ENCODE measurements at regions not wholly inside any gene's neighbourhood (a gene's known extent, or its start where the extent isn't known, plus 50 kb on each side); places are given as distances from the start of the nearest gene placed in this dataset.

DNA sequence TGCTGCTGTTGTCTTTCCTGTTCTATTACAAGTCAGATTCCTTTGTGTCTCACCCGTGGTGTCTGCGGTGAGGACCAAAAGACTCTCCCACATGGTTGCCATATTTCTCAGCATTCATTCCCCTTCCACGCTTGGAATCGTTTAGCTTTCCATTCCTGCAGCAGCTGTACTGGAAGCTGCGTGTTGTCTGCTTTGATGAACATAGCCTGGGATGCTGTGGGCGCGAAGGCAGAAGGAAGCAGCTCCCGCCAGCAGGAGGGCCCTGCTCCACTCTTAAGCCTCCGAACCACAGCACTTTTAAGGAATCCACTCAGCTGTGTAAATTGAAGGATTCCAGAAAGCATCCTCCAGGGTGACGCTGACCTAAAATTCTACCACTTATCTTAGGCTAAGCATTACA, 303.6 kb upstream of the PITRM1 start:
- no peaks in the 10 kb centered on the region for H4K20me1 ChIP-seq (ENCODE audit: control insufficient read depth, insufficient read depth, low read length, poor library complexity, severe bottlenecking)
- Mint-ChIP-seq H3K4me3 (no peak overlapping the region), H3K27ac (no peak overlapping the region), H3K4me1 (peaks cover 26% of the 10 kb centered on the region), H3K9me3 (ENCODE audit: insufficient read depth) (no peaks in the 10 kb centered on the region), H3K27me3 (no peaks in the 10 kb centered on the region)
- H3K9me3 ChIP-seq (ENCODE audit: control extremely low read depth in 1 of 3, control insufficient read depth in 2 of 3, insufficient read depth in 1 of 3, low read length in 2 of 3), result no peaks in the 10 kb centered on the region
- POLR2A ChIA-PET, result no interaction called here
- H3K79me2 ChIP-seq (ENCODE audit: control insufficient read depth, insufficient read depth, low read length), result no peaks in the 10 kb centered on the region
- H3K36me3 ChIP-seq (replicated peaks in 1 of 2; ENCODE audit: control extremely low read depth in 1 of 2, control insufficient read depth in 1 of 2, extremely low read depth in 1 of 2, insufficient read depth in 2 of 2, low read length in 1 of 2), result no peaks in the 10 kb centered on the region
- DNase-seq (no peak), ATAC-seq (ENCODE audit: low read depth) (no peak)
- no peak overlapping the region for H2AFZ ChIP-seq (ENCODE audit: insufficient read depth, low read depth, low read length, poor library complexity, severe bottlenecking)
- 83% methylated on average over 8 of the region's 10 CpGs for whole genome bisulfite sequencing (ENCODE audit: insufficient coverage)
- CTCF ChIA-PET, result no interaction called here
- H3K4me2 ChIP-seq (replicated peaks; ENCODE audit: low read depth, low read length, poor library complexity, severe bottlenecking), result no peak overlapping the region
- TF ChIP-seq CTCF (IDR thresholded peaks at IDR 0.05) (no peak), EZH2 (IDR thresholded peaks at IDR 0.05; ENCODE audit: borderline replicate concordance, insufficient read depth, low read depth, low read length, poor library complexity, severe bottlenecking) (no peak)
- no peaks in the 10 kb centered on the region for H3K27me3 ChIP-seq (replicated peaks in 1 of 4; ENCODE audit: control extremely low read depth in 1 of 4, control insufficient read depth in 3 of 4, insufficient read depth in 4 of 4, low read length in 3 of 4)
- no peak overlapping the region for H3K4me3 ChIP-seq (ENCODE audit: control extremely low read depth in 1 of 5, extremely low read depth in 1 of 5, insufficient read depth in 1 of 5, low read depth in 2 of 5, low read length in 4 of 5)
- H3K9ac ChIP-seq (ENCODE audit: low read length), result no peak overlapping the region
- intact Hi-C loops (cut with micrococcal nuclease), result no loop called here
- peaks cover 19 to 24% of the 10 kb centered on the region in 2 donors for H3K4me1 ChIP-seq (ENCODE audit: control insufficient read depth in 2 of 2, insufficient read depth in 2 of 2, low read length in 2 of 2)
- H3K27ac ChIP-seq (ENCODE audit: low read length in 2 of 2), result no peak overlapping the region

DNA sequence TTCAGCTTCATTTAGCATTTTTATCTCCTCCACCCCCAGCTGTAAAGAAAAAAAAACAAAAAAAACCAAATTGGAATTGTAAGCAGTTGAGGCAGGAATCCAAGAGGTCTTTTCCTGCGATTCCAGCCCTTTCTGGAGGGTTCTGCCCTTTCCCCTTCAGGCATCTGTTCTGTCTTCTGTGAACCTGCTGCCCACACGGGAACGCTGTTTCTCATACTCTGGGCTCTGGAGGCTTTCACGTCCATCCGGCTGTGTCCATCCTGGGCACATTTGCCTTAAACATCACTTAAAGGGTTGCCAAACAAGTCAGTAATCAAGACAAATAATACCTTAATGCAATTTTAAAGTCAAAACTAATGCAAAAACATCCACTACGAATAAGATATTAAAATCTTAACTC, 302.8 kb upstream of the PITRM1 start:
- no peaks in the 10 kb centered on the region for H3K36me3 ChIP-seq (replicated peaks in 1 of 2; ENCODE audit: control extremely low read depth in 1 of 2, control insufficient read depth in 1 of 2, extremely low read depth in 1 of 2, insufficient read depth in 2 of 2, low read length in 1 of 2)
- no peaks in the 10 kb centered on the region for H3K9me3 ChIP-seq (ENCODE audit: control extremely low read depth in 1 of 3, control insufficient read depth in 2 of 3, insufficient read depth in 1 of 3, low read length in 2 of 3)
- H3K4me3 Mint-ChIP-seq, result no peak overlapping the region
- H3K27me3 Mint-ChIP-seq, result no peaks in the 10 kb centered on the region
- H3K4me2 ChIP-seq (replicated peaks; ENCODE audit: low read depth, low read length, poor library complexity, severe bottlenecking), result no peak overlapping the region
- no peaks in the 10 kb centered on the region for H3K79me2 ChIP-seq (ENCODE audit: control insufficient read depth, insufficient read depth, low read length)
- CTCF ChIA-PET, result no interaction called here
- H2AFZ ChIP-seq (ENCODE audit: insufficient read depth, low read depth, low read length, poor library complexity, severe bottlenecking), result no peak overlapping the region
- no peak overlapping the region for H3K27ac ChIP-seq (ENCODE audit: low read length in 2 of 2)
- TF ChIP-seq CTCF (IDR thresholded peaks at IDR 0.05), result no peak
- TF ChIP-seq EZH2 (IDR thresholded peaks at IDR 0.05; ENCODE audit: borderline replicate concordance, insufficient read depth, low read depth, low read length, poor library complexity, severe bottlenecking), result no peak
- ATAC-seq (ENCODE audit: low read depth), result no peak
- H3K9ac ChIP-seq (ENCODE audit: low read length), result no peak overlapping the region
- H3K4me3 ChIP-seq (ENCODE audit: control extremely low read depth in 1 of 5, extremely low read depth in 1 of 5, insufficient read depth in 1 of 5, low read depth in 2 of 5, low read length in 4 of 5), result no peak overlapping the region
- POLR2A ChIA-PET, result no interaction called here
- WGBS (ENCODE audit: insufficient coverage), result 95% methylated on average over 6 of the region's 6 CpGs
- H3K9me3 Mint-ChIP-seq (ENCODE audit: insufficient read depth), result no peaks in the 10 kb centered on the region
- intact Hi-C loops (cut with micrococcal nuclease), result no loop called here
- peaks cover 19 to 24% of the 10 kb centered on the region in 2 donors for H3K4me1 ChIP-seq (ENCODE audit: control insufficient read depth in 2 of 2, insufficient read depth in 2 of 2, low read length in 2 of 2)
- H3K27me3 ChIP-seq (replicated peaks in 1 of 4; ENCODE audit: control extremely low read depth in 1 of 4, control insufficient read depth in 3 of 4, insufficient read depth in 4 of 4, low read length in 3 of 4), result no peaks in the 10 kb centered on the region
- H3K4me1 Mint-ChIP-seq, result peaks cover 26% of the 10 kb centered on the region
- no peaks in the 10 kb centered on the region for H4K20me1 ChIP-seq (ENCODE audit: control insufficient read depth, insufficient read depth, low read length, poor library complexity, severe bottlenecking)
- no peak for DNase-seq
- H3K27ac Mint-ChIP-seq, result no peak overlapping the region

Measured in B cell (primary cell).